GM12874 (cell line): ENCODE measurements at regions not wholly inside any gene's neighbourhood (a gene's known extent, or its start where the extent isn't known, plus 50 kb on each side); places are given as distances from the start of the nearest gene placed in this dataset.

Source experiments
- TF ChIP-seq, protein P1 (sequence below): IDR thresholded peaks from 2 replicates; pipeline ENCODE4 v1.5.1; 2011; ENCODE audit warnings: low read depth, mild to moderate bottlenecking, control low read depth, low read length, moderate library complexity; ENCODE audit not compliant: insufficient read depth

DNA sequence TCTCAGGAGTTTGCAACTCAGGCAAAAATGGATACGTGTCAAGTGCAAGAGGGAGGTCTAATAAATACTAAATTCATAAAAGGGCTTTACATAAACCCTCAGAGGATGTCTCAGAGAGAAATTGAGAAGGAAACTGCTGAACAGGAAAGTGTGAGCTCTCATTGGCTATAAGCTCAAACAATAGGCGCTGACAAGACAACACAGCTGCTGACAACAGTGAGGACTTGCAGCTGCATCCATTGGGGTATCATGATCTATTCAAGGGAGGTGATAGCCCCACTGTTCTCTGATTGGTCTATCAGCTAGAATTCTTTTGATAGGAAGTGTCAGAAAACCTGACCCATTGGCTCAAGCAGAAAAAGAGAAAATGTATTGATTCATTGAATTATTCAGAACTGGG lies 187.2 kb downstream of the CBLN1 start:
- TF ChIP-seq, protein P1, sequence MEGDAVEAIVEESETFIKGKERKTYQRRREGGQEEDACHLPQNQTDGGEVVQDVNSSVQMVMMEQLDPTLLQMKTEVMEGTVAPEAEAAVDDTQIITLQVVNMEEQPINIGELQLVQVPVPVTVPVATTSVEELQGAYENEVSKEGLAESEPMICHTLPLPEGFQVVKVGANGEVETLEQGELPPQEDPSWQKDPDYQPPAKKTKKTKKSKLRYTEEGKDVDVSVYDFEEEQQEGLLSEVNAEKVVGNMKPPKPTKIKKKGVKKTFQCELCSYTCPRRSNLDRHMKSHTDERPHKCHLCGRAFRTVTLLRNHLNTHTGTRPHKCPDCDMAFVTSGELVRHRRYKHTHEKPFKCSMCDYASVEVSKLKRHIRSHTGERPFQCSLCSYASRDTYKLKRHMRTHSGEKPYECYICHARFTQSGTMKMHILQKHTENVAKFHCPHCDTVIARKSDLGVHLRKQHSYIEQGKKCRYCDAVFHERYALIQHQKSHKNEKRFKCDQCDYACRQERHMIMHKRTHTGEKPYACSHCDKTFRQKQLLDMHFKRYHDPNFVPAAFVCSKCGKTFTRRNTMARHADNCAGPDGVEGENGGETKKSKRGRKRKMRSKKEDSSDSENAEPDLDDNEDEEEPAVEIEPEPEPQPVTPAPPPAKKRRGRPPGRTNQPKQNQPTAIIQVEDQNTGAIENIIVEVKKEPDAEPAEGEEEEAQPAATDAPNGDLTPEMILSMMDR, result no peak

DNA sequence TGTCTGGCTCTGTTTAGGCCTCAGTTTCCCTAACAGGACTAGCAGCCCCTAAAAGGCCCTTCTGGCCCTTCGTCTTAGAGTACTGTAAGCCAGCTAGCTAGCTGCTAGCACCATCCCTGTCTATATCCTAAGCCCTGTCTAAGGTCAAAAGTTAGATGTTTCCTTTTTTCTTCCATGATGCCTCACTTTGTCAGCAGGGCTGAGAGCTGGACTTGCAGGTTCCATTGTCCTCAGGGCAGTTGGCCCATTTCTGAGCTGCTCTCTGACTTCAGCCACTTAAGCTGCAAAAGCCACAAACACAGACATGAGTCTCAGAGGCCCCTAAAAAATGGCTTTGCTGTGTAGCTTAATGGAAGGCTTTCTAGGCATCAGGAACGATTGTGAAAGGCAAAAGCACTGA lies 187.7 kb downstream of the CBLN1 start:
- TF ChIP-seq, protein P1, result no peak

DNA sequence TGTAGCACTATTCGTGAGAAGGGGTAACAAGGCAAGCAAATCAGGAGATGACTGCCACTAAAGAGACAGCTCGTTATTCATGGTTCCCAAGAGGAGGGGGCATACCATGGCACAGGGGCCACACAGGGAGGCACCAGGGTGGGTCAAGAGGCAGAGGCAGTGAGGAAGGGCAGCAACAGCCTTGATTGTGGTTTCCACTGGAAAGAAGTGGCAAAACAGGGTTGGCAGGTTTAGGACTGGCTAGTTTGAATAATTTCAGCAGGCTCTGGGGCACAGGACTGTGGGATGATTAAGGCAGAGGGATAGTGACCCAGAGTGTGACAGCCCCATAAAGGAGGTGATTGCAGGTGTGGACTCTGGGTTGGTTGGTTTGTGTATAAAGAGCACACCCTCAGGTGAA lies 188.9 kb downstream of the CBLN1 start:
- TF ChIP-seq, protein P1, result no peak

DNA sequence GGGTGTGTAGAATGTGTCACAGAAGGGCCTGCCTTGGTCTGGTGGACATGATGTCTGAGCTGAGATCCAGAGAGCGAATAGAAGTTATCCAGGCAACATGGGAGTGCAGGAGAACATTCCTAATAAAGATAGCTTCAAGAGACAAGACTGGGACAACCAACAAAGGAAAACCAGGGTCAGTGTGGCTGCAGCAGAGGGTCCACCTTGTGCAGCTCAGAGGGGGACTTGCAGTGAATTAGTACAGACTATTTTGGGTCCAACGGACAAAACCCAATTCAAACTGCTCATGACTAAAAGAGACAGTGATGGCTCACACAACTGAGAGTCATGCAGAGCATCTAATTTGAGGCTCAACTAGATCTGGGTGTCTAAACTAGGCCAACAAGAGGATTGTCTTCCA lies 192.1 kb downstream of the CBLN1 start:
- TF ChIP-seq, protein P1, result no peak

DNA sequence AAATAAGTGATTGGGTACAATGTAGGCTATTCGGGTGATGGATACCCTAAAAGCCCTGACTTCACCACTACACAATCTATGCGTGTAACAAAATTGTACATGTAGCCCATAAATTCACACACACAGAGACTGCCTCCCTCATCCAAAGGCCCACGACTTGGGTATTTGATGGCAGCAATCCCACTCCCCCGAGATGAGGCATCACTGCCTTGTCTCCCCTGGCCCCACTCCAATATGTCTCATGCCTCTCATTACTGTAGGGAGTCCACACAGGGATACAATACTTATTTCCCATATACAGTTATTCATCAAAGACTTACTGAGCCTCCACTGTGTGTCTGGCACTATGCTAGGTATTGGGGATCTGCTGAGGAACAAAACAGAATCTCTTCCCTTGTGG lies 192.6 kb downstream of the CBLN1 start:
- TF ChIP-seq, protein P1, result no peak

DNA sequence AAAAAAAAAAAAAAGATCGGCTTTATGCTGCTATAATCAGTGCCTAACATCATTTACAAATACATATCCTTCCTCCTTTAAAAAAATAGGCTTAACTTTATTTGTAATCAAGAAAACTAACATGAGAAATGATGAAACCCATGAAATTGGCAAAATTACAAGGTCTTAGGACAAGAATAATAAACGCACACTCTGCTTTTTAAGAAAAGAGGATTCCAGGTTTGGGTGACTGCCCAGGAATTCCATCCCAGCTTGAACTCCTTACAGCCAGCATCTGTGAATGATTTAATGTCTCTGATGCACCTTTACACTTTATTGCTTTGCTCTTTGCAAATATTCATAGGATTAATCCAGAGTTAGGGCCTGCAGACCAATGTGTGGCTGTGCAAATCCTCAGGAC lies 196.0 kb downstream of the CBLN1 start:
- TF ChIP-seq, protein P1, result no peak

DNA sequence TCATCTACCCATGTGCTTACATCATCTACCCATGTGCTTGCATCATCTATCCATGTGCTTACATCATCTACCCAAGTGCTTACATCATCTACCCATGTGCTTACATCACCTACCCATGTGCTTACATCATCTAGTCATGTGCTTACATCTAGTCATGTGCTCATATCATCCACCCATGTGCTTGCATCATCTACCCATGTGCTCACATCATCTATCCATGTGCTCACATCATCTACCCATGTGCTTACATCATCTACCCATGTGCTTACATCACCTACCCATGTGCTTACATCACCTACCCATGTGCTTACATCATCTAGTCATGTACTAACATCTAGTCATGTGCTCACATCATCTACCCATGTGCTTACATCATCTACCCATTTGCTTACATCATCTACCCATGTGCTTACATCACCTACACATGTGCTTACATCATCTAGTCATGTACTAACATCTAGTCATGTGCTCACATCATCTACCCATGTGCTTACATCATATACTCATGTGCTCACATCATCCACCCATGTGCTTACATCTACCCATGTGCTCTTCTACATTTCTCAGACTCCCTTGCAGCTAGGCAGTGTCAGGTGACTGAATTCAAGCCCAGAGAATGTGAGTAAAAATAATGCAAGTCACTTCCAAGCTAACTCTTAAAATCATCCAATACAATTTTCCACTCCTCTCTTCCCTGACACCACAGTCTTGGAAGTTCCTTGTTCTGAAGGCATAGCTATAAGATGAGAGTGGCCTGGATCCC lies 196.8 kb downstream of the CBLN1 start:
- TF ChIP-seq, protein P1, result no peak
